ENCODE measurements at regions not wholly inside any gene's neighbourhood (a gene's known extent, or its start where the extent isn't known, plus 50 kb on each side); places are given as distances from the start of the nearest gene placed in this dataset.

- no peaks in the 10 kb centered on the region for H3K9me3 ChIP-seq (replicated peaks; ENCODE audit: insufficient read depth, low read length)
- H2AFZ ChIP-seq (ENCODE audit: low read length) = no peak overlapping the region
- no peak overlapping the region for H3K4me2 ChIP-seq (ENCODE audit: low read depth, low read length)
- no peak overlapping the region for H3K4me3 ChIP-seq (ENCODE audit: low read length)
- no peaks in the 10 kb centered on the region for H3F3A ChIP-seq (ENCODE audit: insufficient read depth, low read length)
- TF ChIP-seq, protein P1, sequence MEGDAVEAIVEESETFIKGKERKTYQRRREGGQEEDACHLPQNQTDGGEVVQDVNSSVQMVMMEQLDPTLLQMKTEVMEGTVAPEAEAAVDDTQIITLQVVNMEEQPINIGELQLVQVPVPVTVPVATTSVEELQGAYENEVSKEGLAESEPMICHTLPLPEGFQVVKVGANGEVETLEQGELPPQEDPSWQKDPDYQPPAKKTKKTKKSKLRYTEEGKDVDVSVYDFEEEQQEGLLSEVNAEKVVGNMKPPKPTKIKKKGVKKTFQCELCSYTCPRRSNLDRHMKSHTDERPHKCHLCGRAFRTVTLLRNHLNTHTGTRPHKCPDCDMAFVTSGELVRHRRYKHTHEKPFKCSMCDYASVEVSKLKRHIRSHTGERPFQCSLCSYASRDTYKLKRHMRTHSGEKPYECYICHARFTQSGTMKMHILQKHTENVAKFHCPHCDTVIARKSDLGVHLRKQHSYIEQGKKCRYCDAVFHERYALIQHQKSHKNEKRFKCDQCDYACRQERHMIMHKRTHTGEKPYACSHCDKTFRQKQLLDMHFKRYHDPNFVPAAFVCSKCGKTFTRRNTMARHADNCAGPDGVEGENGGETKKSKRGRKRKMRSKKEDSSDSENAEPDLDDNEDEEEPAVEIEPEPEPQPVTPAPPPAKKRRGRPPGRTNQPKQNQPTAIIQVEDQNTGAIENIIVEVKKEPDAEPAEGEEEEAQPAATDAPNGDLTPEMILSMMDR (IDR thresholded peaks at IDR 0.05; ENCODE audit: low read length) = no peak
- TF ChIP-seq EZH2 (optimal IDR thresholded peaks at IDR 0.05; ENCODE audit: low read depth, low read length) (no peak), EZH2phosphoT487 (IDR thresholded peaks at IDR 0.05; ENCODE audit: low read length) (no peak)
- H3K4me1 ChIP-seq (ENCODE audit: low read length) = no peaks in the 10 kb centered on the region
- no peak overlapping the region for H3K27ac ChIP-seq (ENCODE audit: low read length)
- no peak for DNase-seq
- no peak overlapping the region for H3K9ac ChIP-seq (ENCODE audit: low read length)
- no peaks in the 10 kb centered on the region for H3K9me2 ChIP-seq (replicated peaks; ENCODE audit: insufficient read depth, low read length)
- no peaks in the 10 kb centered on the region for H3K36me3 ChIP-seq (replicated peaks; ENCODE audit: insufficient read depth, low read length)
- peaks cover 2% of the 10 kb centered on the region for H3K27me3 ChIP-seq (replicated peaks; ENCODE audit: insufficient read depth, low read length)
- H4K20me1 ChIP-seq (ENCODE audit: insufficient read depth, low read length) = no peaks in the 10 kb centered on the region
- no peaks in the 10 kb centered on the region for H3K79me2 ChIP-seq (ENCODE audit: low read length)
Observed at GRCh38 chr22:23494930-23495266, 85.2 kb downstream of the IGLL1 start.

DNA sequence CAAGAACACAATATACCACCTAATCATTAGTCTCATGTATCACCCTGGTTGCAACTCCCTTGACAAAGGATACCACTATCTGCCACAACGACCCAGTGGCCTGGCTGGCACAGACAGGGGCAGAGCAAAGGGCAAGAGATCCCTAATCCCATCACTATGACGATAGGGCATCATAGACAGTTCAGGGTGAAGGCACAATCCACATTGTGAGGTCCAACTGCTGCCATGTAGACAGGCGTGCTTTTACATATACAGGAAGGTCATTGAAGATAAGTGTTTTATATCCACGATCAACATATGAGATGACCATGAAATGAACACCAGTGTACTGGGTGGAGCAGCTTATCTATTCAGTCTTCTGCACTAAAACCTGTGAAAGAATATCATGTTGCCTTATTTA is 94.6 kb downstream of the IGLL1 start:
- H3K79me2 ChIP-seq (ENCODE audit: low read length) = no peaks in the 10 kb centered on the region
- no peak overlapping the region for H3K4me2 ChIP-seq (ENCODE audit: low read depth, low read length)
- no peak overlapping the region for H3K9ac ChIP-seq (ENCODE audit: low read length)
- H3K27me3 ChIP-seq (replicated peaks; ENCODE audit: insufficient read depth, low read length) = no peaks in the 10 kb centered on the region
- no peak for TF ChIP-seq EZH2 (optimal IDR thresholded peaks at IDR 0.05; ENCODE audit: low read depth, low read length)
- TF ChIP-seq, protein P1 (IDR thresholded peaks at IDR 0.05; ENCODE audit: low read length) = no peak
- TF ChIP-seq EZH2phosphoT487 (IDR thresholded peaks at IDR 0.05; ENCODE audit: low read length) = no peak
- H3K4me3 ChIP-seq (ENCODE audit: low read length) = no peak overlapping the region
- H3F3A ChIP-seq (ENCODE audit: insufficient read depth, low read length) = no peaks in the 10 kb centered on the region
- no peak for DNase-seq
- H3K27ac ChIP-seq (ENCODE audit: low read length) = no peak overlapping the region
- H3K9me2 ChIP-seq (replicated peaks; ENCODE audit: insufficient read depth, low read length) = no peaks in the 10 kb centered on the region
- no peaks in the 10 kb centered on the region for H4K20me1 ChIP-seq (ENCODE audit: insufficient read depth, low read length)
- H3K4me1 ChIP-seq (ENCODE audit: low read length) = no peaks in the 10 kb centered on the region
- H2AFZ ChIP-seq (ENCODE audit: low read length) = no peak overlapping the region
- H3K9me3 ChIP-seq (replicated peaks; ENCODE audit: insufficient read depth, low read length) = no peaks in the 10 kb centered on the region
- H3K36me3 ChIP-seq (replicated peaks; ENCODE audit: insufficient read depth, low read length) = no peaks in the 10 kb centered on the region

DNA sequence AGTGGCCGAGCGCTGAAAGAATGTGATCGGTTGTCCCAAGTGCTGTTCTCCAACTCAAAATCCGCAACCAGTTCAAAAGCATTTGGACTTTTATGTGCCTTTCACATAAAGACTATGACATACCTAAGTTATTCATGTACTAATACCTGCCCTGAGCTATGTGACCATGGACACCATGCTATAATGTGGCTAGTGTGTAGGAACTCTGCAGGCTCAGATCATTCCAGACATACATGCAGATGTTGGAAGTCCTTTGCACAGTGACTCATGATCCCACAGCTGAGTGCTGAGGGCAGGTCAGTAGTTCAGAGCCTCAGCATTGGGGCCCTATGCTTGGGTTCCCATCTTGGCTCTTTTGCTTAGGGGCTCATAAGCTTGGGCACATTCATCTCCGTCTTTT is 95.4 kb downstream of the IGLL1 start:
- Histone ChIP-seq H3K4me1 (ENCODE audit: low read length) (no peaks in the 10 kb centered on the region), H3K9me2 (replicated peaks; ENCODE audit: insufficient read depth, low read length) (no peaks in the 10 kb centered on the region), H3K9ac (ENCODE audit: low read length) (no peak overlapping the region), H3K27me3 (replicated peaks; ENCODE audit: insufficient read depth, low read length) (no peaks in the 10 kb centered on the region), H4K20me1 (ENCODE audit: insufficient read depth, low read length) (no peaks in the 10 kb centered on the region), H3K4me2 (ENCODE audit: low read depth, low read length) (no peak overlapping the region), H3K79me2 (ENCODE audit: low read length) (no peaks in the 10 kb centered on the region), H3K27ac (ENCODE audit: low read length) (no peak overlapping the region), H2AFZ (ENCODE audit: low read length) (no peak overlapping the region), H3F3A (ENCODE audit: insufficient read depth, low read length) (no peaks in the 10 kb centered on the region), H3K36me3 (replicated peaks; ENCODE audit: insufficient read depth, low read length) (no peaks in the 10 kb centered on the region), H3K9me3 (replicated peaks; ENCODE audit: insufficient read depth, low read length) (no peaks in the 10 kb centered on the region), H3K4me3 (ENCODE audit: low read length) (no peak overlapping the region)
- DNase-seq = no peak
- no peak for TF ChIP-seq EZH2 (optimal IDR thresholded peaks at IDR 0.05; ENCODE audit: low read depth, low read length)
- TF ChIP-seq, protein P1 (IDR thresholded peaks at IDR 0.05; ENCODE audit: low read length) = no peak
- no peak for TF ChIP-seq EZH2phosphoT487 (IDR thresholded peaks at IDR 0.05; ENCODE audit: low read length)
